ENCODE measurements at regions not wholly inside any gene's neighbourhood (a gene's known extent, or its start where the extent isn't known, plus 50 kb on each side); places are given as distances from the start of the nearest gene placed in this dataset.

DNA sequence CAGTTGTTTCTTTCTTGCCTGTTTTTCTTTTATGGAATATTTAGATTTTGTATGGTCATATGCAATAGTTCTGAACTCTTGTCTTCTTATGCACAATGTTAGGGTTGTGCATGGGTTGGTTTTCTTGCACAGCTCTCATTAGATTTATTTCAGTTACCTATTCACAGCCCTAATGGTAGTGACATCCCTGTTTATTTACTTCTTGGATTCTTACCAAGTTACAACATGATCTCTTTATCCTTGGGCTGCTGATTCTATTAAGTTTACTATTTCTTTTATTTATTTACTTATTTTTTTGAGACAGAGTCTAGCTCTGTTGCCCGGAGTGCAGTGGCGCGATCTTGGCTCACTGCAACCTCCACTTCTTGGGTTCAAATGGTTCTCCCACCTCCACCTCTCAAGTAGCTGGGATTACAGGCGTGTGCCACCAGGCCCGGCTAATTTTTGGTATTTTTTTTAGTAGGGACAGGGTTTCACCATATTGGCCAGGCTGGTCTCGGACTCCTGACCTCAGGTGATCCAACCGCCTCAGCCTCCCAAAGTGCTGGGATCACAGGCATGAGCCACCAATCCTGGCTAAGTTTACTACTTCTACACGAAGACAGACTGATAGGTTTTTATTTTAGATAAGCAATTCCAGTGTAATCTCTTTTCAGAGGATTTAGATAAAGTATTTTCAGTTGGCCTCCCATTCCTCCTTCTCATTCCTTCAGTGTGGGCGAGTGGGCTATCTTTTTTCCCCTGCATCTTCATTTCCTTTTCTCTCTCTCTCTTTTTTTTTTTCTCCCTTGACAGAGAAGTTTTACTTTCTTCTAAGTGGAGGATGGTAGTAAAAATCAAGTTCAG lies 395.1 kb upstream of the RGS6 start:
- H3K4me3 ChIP-seq (ENCODE audit: low read depth, low read length), result no peak overlapping the region
- DNase-seq (ENCODE audit: low read depth), result peak; percentile 38
- TF ChIP-seq, protein P1, sequence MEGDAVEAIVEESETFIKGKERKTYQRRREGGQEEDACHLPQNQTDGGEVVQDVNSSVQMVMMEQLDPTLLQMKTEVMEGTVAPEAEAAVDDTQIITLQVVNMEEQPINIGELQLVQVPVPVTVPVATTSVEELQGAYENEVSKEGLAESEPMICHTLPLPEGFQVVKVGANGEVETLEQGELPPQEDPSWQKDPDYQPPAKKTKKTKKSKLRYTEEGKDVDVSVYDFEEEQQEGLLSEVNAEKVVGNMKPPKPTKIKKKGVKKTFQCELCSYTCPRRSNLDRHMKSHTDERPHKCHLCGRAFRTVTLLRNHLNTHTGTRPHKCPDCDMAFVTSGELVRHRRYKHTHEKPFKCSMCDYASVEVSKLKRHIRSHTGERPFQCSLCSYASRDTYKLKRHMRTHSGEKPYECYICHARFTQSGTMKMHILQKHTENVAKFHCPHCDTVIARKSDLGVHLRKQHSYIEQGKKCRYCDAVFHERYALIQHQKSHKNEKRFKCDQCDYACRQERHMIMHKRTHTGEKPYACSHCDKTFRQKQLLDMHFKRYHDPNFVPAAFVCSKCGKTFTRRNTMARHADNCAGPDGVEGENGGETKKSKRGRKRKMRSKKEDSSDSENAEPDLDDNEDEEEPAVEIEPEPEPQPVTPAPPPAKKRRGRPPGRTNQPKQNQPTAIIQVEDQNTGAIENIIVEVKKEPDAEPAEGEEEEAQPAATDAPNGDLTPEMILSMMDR (IDR thresholded peaks at IDR 0.05; ENCODE audit: control insufficient read depth, extremely low read depth, insufficient read depth), result no peak

DNA sequence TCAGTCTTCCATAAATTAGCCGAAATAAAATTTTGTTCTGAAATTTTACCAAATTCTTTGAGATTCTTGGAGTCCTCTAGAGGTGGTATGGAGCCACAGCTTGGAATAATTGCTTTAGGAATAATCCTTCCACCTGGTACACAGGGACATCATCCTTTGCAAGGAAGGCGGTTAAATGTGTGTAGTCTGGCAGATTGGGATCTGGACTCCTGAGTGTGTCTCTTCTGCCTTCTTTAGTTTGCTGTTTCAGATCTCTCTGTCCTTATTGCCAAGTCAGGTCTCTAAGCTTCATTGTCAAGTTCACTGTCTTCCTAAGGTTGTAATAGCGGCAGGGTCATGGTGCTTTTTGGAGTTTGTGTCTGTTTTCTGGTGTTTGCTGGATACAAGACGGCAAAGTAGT lies 393.9 kb upstream of the RGS6 start:
- TF ChIP-seq, protein P1 (IDR thresholded peaks at IDR 0.05; ENCODE audit: control insufficient read depth, extremely low read depth, insufficient read depth), result no peak
- no peak for DNase-seq (ENCODE audit: low read depth)

DNA sequence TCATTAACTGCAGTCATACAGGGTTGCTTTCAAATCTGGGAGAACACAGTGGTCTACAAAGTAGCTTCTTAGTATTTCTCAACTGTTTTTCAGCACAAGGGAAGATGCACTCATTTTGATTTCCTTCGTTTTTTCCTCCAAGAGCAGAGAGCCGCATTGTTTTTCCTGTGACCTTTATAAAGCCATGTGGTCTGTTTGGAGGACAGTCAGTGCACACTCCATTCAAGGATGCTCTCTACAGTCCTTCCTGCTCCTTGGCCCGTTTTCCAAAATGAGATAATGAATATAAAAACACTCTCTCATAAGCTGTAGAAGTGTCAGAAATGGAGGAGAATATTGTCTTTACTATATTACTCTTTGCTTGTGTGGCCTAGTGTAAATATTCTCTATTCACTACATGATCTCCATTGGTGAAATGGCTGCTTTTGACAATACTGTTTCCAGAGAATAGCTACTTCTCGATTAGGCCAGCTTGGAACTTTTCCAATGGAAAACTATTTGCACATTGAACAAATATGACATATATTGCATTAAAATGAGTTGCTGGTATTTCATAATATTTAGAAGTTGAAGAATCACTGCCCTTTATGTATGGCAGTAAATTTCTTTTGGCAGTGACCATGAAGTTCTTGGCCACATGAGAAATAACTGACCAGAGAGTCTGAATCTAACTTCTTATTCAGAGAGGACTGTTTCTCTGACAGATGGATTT lies 393.1 kb upstream of the RGS6 start:
- H3K4me3 ChIP-seq (ENCODE audit: low read depth, low read length), result no peak overlapping the region
- no peak for DNase-seq (ENCODE audit: low read depth)

More for the DNA sequence above, 393.9 kb upstream of the RGS6 start:
- no peak overlapping the region for H3K4me3 ChIP-seq (ENCODE audit: low read depth, low read length)

DNA sequence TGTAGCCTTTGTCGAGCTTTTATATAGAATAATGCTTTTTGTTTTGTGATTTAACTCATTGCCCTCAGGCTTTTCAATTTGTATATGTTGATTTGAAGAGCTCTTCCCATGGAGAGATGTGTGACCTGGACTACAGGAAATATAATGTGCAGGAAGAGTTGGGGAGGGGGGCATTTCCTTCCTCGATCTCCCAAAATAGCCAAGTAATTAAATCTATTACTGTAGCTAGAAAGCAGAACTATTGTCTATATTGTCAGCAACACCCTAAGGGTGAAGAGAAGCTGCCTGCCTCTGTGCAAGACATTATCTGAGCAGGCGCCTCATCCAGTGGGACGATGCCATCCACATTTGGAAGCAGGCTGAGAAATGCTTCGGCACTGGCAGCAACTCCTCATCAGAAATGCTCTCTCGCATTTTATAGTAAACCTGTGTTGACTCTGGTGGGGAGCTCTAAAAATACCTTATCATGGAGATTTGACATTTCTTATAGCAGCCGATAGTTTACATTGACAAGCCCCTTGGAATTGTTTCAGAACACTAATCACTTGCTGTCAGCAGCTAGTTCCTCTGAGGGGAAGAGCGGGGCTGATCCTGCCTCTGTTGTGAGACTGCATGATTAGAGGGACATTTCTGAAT lies 392.5 kb upstream of the RGS6 start:
- TF ChIP-seq, protein P1 (IDR thresholded peaks at IDR 0.05; ENCODE audit: control insufficient read depth, extremely low read depth, insufficient read depth), result no peak
- H3K4me3 ChIP-seq (ENCODE audit: low read depth, low read length), result no peak overlapping the region
- no peak for DNase-seq (ENCODE audit: low read depth)

More for the DNA sequence above, 393.1 kb upstream of the RGS6 start:
- TF ChIP-seq, protein P1 (IDR thresholded peaks at IDR 0.05; ENCODE audit: control insufficient read depth, extremely low read depth, insufficient read depth), result no peak

DNA sequence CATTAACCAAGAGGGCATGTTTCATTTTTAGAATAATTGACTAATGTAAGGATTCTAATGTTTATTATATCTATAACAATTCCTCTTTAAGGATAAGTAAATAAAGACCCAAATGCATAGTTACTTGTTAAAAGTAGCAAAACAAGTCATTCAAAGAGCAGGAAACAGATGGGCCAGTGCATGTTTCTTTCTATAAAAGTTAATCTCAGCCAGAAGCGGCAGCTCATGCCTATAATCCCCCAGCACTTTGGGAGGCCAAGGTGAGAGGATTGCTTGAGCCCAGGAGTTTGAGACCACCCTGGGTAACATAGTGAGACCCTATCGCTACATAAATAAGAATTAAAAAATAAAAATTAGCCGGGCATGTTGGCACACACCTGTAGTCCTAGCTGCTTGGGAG lies 391.0 kb upstream of the RGS6 start:
- TF ChIP-seq, protein P1 (IDR thresholded peaks at IDR 0.05; ENCODE audit: control insufficient read depth, extremely low read depth, insufficient read depth), result no peak
- no peak overlapping the region for H3K4me3 ChIP-seq (ENCODE audit: low read depth, low read length)

DNA sequence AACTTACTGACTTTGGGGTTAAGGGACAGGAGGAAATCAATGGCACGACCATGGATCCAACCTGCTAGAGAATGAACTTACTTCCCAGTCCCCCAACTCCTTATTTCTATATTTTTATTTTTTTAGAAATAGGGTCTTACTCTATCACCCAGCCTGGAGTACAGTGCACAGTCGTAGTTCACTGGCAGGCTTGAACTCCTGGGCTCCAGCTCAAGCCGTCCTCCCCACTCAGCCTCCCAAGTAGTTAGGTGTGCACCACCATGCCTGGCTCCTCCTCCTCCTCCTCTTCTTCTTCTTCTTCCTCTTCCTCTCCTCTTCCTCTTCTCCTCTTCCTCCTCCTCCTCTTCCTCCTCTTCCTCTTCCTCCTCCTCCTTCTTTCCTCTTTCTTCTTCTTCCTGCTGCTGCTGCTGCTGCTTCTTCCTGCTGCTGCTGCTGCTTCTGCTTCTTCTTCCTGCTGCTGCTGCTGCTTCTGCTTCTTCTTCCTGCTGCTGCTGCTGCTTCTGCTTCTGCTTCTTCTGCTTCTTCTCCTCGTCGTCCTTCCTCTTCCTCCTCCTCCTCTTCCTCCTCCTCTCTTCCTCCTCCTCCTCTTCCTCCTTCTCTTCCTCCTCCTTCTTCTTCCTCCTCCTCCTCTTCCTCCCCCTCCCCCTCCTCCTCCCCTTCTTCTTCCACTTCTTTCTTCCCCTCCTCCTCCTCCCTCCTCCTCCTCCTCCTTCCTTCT lies 390.1 kb upstream of the RGS6 start:
- H3K4me3 ChIP-seq (ENCODE audit: low read depth, low read length), result no peak overlapping the region
- no peak for DNase-seq (ENCODE audit: low read depth)
- TF ChIP-seq, protein P1 (IDR thresholded peaks at IDR 0.05; ENCODE audit: control insufficient read depth, extremely low read depth, insufficient read depth), result no peak

More for the DNA sequence above, 391.0 kb upstream of the RGS6 start:
- no peak for DNase-seq (ENCODE audit: low read depth)

Measured in LNCaP clone FGC (cell line).